HG02763 (cell line): ENCODE measurements at regions not wholly inside any gene's neighbourhood (a gene's known extent, or its start where the extent isn't known, plus 50 kb on each side); places are given as distances from the start of the nearest gene placed in this dataset.
A peak's percentile ranks its signal among the peaks of the same experiment; 100 is the strongest.

ENCODE experiments used
- ATAC-seq: cut with Tn5 transposase; IDR thresholded peaks from one replicate; pipeline ENCODE4 v1.9.1; 2021; ENCODE audit warnings: mild to moderate bottlenecking, moderate library complexity; ENCODE audit not compliant: unreplicated experiment

- ATAC-seq: no peak
Observed at GRCh38 chr3:101095693-101096430, 102.6 kb upstream of the ABI3BP start.

- ATAC-seq: no peak
Observed at GRCh38 chr3:101091489-101091888, 98.3 kb upstream of the ABI3BP start.

DNA sequence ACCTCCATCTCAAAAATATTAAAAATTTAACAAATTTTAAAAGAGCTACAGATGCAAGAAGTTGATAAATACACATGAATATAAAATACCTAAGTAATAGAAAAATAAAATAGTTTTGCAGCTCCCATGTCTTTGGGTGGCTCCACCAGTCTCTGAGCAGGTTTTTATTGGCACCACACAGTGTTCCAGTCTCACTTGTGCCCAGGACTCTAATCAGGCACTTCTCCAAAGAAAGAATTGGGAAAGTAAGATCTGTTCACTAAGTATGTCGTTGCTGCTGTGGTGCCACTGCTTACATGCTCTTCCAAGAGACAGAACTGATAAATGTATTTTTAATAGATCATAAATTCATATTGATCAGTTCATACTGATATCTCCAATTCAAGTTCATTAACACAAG lies 92.5 kb upstream of the ABI3BP start:
- no peak for ATAC-seq

DNA sequence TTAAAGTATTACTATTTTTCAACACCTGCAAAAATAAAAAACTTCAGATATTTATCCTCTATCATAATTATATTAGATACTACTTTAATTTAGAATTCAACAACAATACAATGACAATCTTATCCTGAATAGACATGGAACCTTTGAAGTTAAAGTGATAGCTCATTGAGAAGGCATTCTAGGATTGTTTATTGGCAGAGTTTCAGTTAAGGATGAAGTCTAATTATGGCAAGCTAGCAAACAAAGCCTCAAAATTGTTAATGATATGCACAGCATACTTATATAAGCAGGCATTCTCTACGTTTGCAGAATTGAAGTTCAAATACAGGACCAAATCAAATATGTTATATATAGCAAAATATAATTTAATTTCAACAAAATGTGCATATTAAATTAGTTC lies 91.2 kb upstream of the ABI3BP start:
- ATAC-seq: no peak

DNA sequence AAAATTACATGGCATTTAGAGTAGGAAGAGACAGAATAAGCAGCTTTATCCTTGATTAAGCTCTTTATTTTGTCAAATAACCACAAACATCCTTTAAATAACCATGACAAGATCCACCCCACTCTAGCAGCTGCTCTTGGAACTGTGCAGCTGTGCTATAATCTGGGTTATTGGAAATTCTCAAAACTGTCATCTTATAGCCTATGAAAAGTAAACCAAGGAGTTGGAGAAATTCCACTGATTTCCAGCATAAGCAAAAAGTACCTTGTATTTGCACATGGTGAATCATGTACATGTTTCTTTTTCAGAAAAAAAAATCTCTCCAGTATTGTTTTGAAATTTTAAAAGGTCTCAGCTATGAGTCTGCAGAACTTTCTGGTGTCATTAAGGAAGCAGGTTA lies 88.8 kb upstream of the ABI3BP start:
- no peak for ATAC-seq

DNA sequence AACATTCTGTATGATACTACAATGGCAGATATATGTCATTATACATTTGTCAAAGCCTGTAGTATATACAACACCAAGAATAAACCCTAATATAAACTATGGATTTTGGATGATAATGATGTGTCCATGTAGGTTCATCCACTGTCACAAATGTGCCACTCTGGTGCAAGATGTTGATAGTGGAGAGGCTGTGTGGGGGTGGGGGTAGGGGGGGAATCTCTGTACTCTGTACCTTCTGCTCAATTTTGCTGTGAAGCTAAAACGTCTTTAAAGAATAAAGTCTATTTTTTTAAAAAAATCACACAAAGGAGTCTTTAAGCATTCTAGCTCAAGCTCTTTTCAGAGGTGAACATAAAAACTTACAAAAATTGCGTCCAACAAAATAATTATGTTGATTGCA lies 88.2 kb upstream of the ABI3BP start:
- no peak for ATAC-seq

GRCh38 chr3:101077361-101078011 lies 84.3 kb upstream of the ABI3BP start:
- no peak for ATAC-seq

GRCh38 chr3:101074518-101074917 lies 81.3 kb upstream of the ABI3BP start:
- no peak for ATAC-seq

- no peak for ATAC-seq
Observed at GRCh38 chr3:101072300-101072699, 79.1 kb upstream of the ABI3BP start.

- ATAC-seq: no peak
Observed at GRCh38 chr3:101070799-101071121, 77.5 kb upstream of the ABI3BP start.

DNA sequence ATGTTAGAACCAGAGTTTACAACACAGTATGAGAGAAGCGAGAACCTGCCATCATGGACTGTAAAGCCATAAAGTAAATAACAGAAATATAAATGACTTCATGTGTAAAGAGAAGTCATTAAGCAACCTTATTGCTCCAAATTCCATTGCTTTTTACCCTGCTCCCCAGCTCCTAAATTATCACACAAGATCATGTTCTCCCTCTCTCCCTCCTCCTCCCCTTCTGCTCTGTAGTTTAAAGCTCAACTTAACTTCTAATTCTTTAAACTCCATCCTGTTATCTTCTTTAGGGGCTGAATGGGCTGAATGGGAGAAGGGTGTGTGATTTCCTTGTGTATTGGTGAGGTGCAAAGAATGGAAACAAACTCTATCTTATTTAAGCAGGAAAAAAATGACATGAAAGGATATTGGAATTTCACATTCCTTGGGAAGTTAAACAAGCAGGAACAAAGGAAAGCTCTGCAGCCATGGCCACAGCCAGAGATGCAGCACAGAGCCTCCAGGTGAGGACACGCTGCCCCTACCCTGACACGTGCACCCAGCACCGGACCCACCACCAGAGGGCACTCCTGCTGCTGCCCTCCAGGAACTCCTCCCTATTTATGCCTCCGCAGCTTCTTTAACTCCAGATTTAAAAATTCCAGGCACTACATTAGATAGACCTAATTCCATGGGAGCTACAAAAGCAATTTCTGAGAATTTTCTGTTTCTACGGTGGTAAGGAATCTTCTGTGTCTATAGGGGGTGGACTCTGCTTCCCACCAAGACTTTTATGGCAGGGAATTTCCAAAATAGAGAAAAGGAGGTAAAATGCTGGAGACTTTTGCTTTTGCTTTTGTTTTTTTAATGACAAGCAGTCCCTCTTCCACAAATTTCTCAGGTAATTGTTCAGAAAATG lies 76.9 kb upstream of the ABI3BP start:
- ATAC-seq: peak; percentile 84

DNA sequence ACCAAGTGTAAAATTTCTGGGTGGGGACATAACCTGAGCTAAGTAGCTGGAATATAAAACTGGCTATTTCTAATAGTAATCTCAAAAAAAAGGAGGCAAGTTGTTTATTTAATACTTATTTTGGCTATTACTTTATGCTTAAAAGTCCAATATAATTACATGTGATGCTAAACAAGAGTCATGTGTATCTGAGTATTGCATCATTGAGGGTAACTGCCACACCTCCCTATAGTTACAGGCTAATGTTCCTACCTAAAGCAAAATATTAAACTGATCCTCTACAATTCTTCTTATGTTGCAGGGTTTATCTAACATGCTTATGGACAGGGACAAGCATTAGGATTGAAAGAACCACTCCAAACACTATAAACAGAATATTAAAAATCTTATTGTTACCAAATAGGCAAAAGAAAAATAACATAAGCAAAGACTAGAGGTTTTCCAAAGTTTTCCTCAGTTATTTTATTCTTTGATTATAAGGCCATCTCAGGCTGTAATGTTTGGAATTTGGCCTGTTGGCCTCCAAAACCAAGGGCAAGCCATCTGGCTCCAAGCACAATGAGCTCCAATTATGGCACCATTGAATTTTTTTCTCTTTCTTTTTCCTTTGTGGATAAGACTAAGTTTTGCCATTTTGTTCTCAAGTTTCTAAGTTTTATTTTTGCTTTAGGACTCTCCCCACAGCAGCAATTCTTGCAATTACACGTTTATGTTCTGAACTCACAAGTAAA lies 75.8 kb upstream of the ABI3BP start:
- ATAC-seq: no peak

- ATAC-seq: no peak
Observed at GRCh38 chr3:101066711-101067129, 73.5 kb upstream of the ABI3BP start.

DNA sequence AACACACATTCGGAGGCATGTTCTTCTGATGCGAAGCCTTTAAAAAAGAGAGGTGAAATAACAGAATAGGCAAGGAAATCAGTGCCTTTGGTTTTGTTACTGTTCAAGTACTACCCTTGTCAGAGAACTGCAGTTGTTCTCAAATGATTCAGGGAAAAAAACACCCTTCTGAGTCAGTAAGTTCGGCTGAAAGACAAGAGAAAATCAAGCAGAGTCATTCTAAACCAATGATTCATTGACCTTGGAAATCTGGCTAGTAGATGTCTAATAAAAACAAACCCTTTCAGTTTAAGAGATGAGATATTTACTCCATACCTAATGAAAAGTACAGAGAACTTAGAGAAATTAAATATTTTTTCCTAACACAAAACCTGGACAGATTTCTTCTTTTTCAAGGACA lies 72.7 kb upstream of the ABI3BP start:
- no peak for ATAC-seq

GRCh38 chr3:101063401-101063800 lies 70.2 kb upstream of the ABI3BP start:
- ATAC-seq: no peak

- ATAC-seq: no peak
Observed at GRCh38 chr3:101061312-101061711, 68.1 kb upstream of the ABI3BP start.

- no peak for ATAC-seq
Observed at GRCh38 chr3:101050866-101051265, 57.6 kb upstream of the ABI3BP start.

DNA sequence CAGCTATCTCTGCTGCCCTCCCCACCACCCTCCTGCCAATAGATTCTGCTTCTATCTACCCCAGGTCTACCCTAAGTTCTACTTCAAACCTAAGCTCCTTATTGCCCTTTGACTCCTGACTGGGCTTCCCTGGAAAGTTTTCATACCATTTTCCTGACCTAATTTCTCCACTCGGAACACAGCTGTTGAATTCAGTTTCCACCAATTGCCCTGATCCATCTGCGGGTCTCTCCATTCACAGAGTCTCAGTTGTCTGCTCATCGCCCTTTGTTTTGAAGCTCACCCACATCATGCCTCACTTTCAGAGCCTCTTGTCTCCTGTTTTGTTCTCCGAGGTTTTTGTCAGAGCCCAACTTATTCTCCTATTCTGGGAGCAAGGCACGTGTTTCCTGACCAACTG lies 56.8 kb upstream of the ABI3BP start:
- ATAC-seq: no peak

- ATAC-seq: no peak
Observed at GRCh38 chr3:101049532-101049931, 56.3 kb upstream of the ABI3BP start.

- no peak for ATAC-seq
Observed at GRCh38 chr3:101043687-101044078, 50.5 kb upstream of the ABI3BP start.

- no peak for ATAC-seq
Observed at GRCh38 chr3:101042996-101043686, 49.9 kb upstream of the ABI3BP start.
